ENCODE measurements at regions not wholly inside any gene's neighbourhood (a gene's known extent, or its start where the extent isn't known, plus 50 kb on each side); places are given as distances from the start of the nearest gene placed in this dataset.

DNA sequence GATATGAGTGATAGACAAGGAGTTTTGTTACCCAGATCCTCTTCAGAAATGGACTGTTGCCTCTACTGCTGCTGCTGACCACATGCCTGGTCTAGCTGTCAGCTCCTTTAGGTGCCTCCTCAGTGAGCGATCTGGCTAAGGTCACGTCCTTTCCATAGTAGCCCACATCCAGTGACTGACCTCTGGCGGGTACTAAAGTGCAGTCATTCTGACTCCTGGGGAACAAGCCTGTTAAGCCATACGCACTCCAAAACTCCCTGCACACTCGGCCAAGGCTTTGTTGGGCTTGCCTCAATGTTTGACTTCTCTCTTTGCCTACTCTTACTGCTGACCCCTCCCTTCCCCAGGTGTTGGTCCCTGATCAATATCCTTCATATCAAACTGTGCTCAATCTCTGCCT lies 685.2 kb downstream of the IRS1 start:
- Histone ChIP-seq H3K36me3 (ENCODE audit: control insufficient read depth, insufficient read depth, low read length) (no peaks in the 10 kb centered on the region), H3K4me3 (ENCODE audit: low read depth, low read length) (no peak overlapping the region), H3K27me3 (ENCODE audit: control insufficient read depth, insufficient read depth, low read length) (no peaks in the 10 kb centered on the region)
- DNase-seq (ENCODE audit: low read depth), result no peak
- TF ChIP-seq CTCF (IDR thresholded peaks at IDR 0.05; ENCODE audit: insufficient read depth, low read length, poor library complexity, severe bottlenecking), result no peak

GRCh38 chr2:226098861-226099745 lies 699.6 kb downstream of the NYAP2 start:
- no peak for TF ChIP-seq CTCF (IDR thresholded peaks at IDR 0.05; ENCODE audit: insufficient read depth, low read length, poor library complexity, severe bottlenecking)
- Histone ChIP-seq H3K27me3 (ENCODE audit: control insufficient read depth, insufficient read depth, low read length) (no peaks in the 10 kb centered on the region), H3K4me3 (ENCODE audit: low read depth, low read length) (no peak overlapping the region), H3K36me3 (ENCODE audit: control insufficient read depth, insufficient read depth, low read length) (no peaks in the 10 kb centered on the region)
- DNase-seq (ENCODE audit: low read depth), result no peak

DNA sequence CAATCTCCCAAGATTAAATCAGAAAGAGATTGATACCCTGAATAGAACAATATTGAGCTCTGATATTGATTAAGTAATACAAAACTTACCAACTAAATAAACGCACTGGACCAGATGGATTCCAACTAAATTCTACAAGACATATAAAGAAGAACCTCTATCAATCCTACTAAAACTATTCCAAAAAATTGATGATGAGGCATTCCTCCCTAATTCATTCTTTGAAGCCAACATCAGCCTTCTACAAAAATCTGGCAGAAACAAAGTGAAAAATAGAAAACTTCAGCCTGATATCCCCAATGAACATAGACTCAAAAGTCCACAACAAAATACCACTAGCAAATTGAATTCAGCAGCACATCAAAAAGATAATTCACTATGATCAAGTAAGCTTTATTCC lies 695.5 kb downstream of the NYAP2 start:
- Histone ChIP-seq H3K27me3 (ENCODE audit: control insufficient read depth, insufficient read depth, low read length) (no peaks in the 10 kb centered on the region), H3K4me3 (ENCODE audit: low read depth, low read length) (no peak overlapping the region), H3K36me3 (ENCODE audit: control insufficient read depth, insufficient read depth, low read length) (no peaks in the 10 kb centered on the region)
- DNase-seq (ENCODE audit: low read depth), result no peak
- no peak for TF ChIP-seq CTCF (IDR thresholded peaks at IDR 0.05; ENCODE audit: insufficient read depth, low read length, poor library complexity, severe bottlenecking)

GRCh38 chr2:226093364-226093763 lies 693.9 kb downstream of the NYAP2 start:
- Histone ChIP-seq H3K27me3 (ENCODE audit: control insufficient read depth, insufficient read depth, low read length) (no peaks in the 10 kb centered on the region), H3K4me3 (ENCODE audit: low read depth, low read length) (no peak overlapping the region), H3K36me3 (ENCODE audit: control insufficient read depth, insufficient read depth, low read length) (no peaks in the 10 kb centered on the region)
- no peak for TF ChIP-seq CTCF (IDR thresholded peaks at IDR 0.05; ENCODE audit: insufficient read depth, low read length, poor library complexity, severe bottlenecking)
- no peak for DNase-seq (ENCODE audit: low read depth)

- Histone ChIP-seq H3K27me3 (ENCODE audit: control insufficient read depth, insufficient read depth, low read length) (no peaks in the 10 kb centered on the region), H3K36me3 (ENCODE audit: control insufficient read depth, insufficient read depth, low read length) (no peaks in the 10 kb centered on the region), H3K4me3 (ENCODE audit: low read depth, low read length) (no peak overlapping the region)
- TF ChIP-seq CTCF (IDR thresholded peaks at IDR 0.05; ENCODE audit: insufficient read depth, low read length, poor library complexity, severe bottlenecking), result no peak
- no peak for DNase-seq (ENCODE audit: low read depth)
These were observed 688.8 kb downstream of the NYAP2 start for GRCh38 chr2:226088366-226088674.

Measured in kidney epithelial cell (primary cell).